ENCODE measurements at regions not wholly inside any gene's neighbourhood (a gene's known extent, or its start where the extent isn't known, plus 50 kb on each side); places are given as distances from the start of the nearest gene placed in this dataset.
"Not testable (repeated sequence)": the region's sequence is repeated elsewhere in the genome, so short reads cannot be mapped to it uniquely, and the experiment has no call there.

DNA sequence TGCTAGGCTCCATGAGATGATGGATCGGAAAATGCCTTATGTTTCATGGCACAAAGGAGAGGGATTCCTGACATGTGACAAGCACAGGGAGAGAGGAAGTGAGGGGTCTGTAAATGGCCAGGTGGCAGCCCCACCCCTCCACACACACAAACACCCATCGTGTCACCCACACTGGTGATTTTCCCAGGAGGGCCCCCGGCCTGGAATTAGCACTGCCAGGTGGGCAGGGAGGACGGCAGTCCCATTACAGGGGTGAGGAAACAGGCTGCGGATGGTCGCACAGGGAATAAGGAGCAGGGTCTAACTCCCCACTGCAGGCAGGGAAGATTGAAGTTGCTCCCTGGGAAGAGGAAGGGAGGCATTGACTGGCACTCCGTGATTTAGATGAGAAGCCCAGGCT lies 395.3 kb upstream of the ZNF337 start:
- TF ChIP-seq, protein P1, sequence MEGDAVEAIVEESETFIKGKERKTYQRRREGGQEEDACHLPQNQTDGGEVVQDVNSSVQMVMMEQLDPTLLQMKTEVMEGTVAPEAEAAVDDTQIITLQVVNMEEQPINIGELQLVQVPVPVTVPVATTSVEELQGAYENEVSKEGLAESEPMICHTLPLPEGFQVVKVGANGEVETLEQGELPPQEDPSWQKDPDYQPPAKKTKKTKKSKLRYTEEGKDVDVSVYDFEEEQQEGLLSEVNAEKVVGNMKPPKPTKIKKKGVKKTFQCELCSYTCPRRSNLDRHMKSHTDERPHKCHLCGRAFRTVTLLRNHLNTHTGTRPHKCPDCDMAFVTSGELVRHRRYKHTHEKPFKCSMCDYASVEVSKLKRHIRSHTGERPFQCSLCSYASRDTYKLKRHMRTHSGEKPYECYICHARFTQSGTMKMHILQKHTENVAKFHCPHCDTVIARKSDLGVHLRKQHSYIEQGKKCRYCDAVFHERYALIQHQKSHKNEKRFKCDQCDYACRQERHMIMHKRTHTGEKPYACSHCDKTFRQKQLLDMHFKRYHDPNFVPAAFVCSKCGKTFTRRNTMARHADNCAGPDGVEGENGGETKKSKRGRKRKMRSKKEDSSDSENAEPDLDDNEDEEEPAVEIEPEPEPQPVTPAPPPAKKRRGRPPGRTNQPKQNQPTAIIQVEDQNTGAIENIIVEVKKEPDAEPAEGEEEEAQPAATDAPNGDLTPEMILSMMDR (conservative IDR thresholded peaks at IDR 0.05; ENCODE audit: low read length) = not testable (repeated sequence)
- not testable (repeated sequence) for TF ChIP-seq EZH2phosphoT487 (IDR thresholded peaks at IDR 0.05; ENCODE audit: borderline replicate concordance, low read depth, low read length)
